Stimulated activated CD8-positive, alpha-beta memory T cell treated with anti-CD3 and anti-CD28 coated beads, Interleukin-4, amount 100 ng/mL, for 4 hours (primary cell): ENCODE measurements at regions not wholly inside any gene's neighbourhood (a gene's known extent, or its start where the extent isn't known, plus 50 kb on each side); places are given as distances from the start of the nearest gene placed in this dataset.
"Not testable (repeated sequence)": the region's sequence is repeated elsewhere in the genome, so short reads cannot be mapped to it uniquely, and the experiment has no call there.

ENCODE experiments used
- DNase-seq, 2 donors: peaks; one replicate each; pipeline ENCODE4 v3.0.0-alpha.2; 2020; ENCODE audit warnings: low read depth in 2 of 2, low spot score in 1 of 2

DNA sequence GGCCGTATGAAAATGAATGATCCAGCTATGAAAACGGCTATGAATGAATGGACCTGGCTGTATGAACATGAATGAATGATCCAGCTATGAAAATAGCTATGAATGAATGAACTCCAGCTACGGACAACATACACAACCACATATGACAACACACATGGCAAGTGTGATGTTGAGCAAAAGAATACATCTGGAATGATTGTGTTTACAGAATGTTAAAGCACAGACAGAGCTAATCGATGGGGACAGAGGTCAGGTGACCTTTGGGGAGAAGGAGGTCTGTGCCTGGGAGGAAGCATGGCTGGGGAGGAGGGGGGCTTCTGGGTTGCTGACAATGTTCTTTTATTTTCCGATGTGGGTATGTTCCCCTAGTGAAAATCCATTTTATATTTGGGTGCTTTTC lies 174.0 kb upstream of the WSCD1 start:
- DNase-seq, result no peak

DNA sequence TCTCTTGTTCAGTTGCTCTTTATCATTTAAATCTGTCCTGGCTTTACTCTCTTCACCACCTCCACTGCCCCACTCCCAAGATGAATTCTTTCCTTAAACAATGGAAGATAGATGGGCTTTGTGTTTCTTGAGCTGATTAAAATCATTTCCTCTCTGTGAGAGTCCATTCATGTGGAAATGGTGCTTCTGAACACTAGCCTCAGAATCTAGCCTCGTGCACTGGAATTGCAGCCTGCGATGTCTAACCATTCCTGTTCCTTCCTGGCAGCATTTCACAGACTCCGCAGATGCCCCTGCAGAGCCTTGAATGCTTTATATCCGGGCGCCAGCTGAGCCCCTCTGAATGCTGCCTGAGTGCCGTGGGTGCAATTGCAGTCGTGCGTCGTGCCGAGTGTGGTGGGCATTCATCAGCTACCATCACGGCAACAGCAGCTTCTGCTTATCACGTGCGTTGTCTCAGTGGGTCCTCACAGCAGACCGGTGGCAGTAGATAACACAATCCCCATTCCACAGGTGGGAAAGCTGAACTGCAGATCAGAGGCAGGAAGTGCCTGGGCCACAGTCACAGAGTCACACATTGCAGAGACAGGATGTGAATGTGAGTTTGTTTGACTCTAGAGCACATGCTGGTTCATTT lies 172.8 kb upstream of the WSCD1 start:
- no peak for DNase-seq

DNA sequence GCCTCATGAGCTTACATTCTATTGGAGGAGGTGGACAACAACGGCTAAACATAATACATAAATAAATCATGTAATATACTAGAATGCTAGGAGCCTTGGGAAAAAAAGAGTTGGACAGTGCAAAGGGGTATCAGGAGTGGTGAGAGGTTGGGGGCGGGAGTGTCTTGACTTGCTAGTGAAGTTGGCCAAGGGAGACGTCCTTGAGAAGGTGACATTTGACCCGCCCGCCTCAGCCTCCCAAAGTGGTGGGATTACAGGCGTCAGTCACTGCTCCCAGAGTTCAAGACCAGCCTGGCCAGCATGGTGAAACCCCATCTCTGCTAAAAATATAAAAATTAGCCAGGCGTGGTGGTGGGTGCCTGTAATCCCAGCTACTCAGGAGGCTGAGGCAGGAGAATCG lies 172.2 kb upstream of the WSCD1 start:
- DNase-seq, result not testable (repeated sequence)

DNA sequence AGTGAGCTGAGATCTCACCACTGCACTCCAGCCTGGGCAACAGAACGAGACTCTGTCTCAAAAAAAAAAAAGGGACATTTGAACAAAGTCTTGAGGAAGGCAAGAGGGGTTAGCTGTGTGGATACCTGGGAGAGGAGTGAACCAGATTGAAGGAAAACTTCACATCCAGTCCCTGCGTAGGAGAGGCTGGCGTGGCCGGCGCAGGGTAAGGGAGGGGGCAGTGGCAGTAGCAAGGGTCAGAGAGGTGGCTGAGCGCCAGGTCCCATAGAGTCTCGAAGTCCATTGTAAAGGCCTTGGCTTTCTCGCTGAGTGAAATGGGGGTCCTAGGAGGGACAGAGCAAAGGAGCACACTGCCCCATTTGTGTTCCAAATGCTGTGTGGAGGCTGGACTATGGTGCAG lies 171.8 kb upstream of the WSCD1 start:
- DNase-seq, result no peak

DNA sequence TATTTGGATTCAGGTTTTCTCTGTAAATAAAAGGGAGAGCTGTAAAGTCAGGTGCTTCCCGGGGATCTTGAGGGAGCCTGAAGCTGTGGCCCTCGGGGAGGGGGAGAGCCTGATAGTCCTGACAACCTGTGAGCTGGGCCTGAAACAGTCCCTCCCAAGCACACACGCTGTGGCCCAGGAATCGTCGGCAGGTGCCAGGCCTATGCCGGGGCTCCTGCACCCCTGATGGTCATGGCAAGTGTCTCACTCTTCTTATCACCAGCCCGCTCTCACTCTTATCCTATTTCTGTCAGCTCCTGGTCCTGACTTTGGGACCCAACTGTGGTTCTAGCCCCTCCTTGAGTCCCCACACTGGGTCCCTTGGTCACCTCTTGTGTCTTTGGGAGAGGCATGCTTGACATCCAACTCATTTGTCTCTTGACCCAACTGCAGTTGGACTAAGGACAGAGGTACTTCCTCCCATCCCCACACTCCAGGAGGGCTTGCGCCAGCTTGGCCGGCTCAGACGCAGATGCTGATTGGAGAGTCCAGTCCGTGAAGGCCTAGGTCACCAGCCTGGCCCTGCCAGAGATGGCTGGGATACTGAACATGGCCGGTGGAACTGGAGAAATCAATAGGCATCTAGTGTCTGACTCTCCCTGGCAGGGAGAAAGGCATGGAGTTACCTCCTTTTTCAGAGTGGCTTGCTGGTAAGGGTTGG lies 170.5 kb upstream of the WSCD1 start:
- no peak for DNase-seq

DNA sequence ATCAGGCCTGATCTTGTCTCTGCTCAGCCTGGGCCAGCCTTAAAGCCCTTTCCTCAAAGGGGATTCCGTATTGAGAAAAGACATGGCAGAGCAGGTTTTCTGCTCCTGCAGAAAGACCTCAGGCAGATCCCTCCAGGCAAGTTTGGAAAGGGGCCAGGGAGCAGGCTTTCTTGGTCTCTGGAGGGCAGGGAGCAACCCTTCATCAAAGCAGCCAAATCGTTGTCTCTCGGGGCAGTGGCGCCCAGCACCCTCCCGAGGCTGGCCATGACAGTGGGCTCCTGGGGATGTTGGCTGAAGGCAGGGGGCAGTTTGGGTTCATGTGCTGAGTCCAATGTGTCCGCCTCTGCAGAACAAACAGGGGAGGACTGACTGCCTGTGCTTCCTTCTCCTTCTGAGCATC lies 168.4 kb upstream of the WSCD1 start:
- DNase-seq, result no peak

DNA sequence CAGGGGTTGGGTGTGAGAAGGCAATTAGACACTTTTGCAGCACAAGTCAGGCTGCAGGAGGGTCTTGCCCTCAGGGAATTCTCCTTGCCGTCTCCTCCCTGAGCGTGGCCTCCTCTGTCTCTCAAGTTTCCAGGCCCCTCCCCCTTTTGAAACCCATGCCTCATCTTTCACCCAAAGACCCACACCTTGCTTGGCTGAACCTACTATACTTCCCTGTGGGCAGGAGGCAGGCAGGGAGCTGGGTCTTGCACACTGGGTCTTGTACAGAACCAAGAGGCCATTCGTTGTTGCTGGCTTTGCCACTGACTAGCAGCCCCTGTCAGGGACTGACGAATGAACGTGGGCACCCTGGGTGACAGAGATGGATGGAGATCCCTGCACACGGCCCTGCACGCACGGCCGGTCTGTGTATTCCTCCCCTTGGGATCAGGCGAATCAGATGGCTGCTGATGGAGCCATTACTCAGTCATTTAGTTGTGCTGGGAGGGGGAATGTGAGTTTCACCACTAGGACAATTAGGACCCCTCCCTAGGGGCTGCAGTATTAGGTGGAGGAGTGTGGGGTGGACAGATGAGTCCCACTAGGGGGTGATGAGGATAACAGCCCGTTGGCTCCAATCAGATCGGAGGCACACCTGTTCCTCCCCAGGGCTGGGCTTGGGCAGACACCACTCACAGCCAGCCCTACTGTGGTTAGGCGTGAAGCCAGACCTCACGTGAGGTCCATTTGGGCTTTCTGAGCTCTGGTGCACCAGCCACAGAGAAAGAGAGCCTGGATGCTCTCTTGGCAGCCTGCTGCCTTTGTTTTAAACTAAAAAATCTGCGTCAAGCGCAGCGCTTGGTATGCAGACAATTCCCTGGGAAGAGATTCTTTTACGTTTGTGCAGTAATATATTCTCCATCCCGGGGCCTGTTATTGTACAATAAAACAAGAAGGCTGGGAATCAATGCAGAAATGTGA lies 167.7 kb upstream of the WSCD1 start:
- DNase-seq, result no peak

DNA sequence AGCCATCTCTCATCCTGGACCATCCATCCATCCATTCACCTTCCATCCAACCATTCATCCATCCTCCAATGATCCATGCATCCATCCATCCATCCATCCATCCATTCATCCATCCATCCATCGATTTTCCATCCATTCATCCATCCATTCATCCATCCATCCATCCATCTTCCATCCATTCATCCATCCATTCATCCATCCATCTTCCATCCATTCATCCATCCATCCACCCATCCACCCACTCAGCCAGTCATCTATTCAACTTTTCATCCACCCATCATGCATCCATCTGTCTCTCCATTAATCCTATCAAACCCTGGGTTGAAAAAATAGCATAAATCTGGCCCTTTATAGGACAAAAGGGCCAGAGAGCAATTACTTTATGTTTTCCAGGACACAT lies 158.3 kb upstream of the WSCD1 start:
- no peak for DNase-seq

DNA sequence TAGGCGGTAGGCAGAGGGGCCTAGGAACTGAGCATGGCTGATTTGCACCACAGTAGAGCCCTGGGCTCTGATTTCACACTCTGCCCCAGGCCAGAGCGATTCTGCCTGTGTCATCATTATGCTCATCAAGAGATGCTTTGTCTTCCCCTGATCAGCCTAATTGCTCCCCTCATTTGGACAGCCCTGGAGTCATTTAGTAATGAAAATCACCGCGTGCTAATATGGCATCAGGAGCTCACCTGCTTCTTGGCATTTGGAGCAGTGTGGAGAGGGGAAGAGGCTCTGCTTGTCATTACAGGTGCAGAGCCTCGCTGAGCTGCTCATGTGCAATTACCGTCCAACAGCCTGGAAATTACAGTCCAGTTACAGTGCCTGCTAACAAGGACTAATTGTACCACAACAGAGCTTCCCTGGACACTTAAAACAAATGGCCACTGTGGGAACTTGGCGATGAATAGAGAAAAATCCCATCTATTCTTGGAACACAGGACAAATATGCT lies 157.1 kb upstream of the WSCD1 start:
- DNase-seq, result no peak

DNA sequence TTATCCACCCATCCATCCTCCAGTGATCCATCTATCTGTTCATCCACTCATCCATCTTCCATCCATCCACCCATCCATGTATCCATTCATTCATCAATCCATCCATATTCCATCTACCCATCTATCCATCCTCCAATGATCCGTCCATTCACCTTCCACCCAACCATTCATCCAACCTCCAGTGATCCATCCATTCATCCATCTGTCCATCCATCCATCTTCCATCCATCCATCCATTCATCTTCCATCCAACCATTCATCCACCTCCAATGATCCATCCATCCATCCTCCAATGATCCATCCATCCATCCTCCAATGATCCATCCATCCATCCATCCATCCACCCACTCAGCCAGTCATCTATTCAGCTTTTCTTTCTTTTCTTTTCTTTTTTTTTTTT lies 156.5 kb upstream of the WSCD1 start:
- DNase-seq, result no peak

DNA sequence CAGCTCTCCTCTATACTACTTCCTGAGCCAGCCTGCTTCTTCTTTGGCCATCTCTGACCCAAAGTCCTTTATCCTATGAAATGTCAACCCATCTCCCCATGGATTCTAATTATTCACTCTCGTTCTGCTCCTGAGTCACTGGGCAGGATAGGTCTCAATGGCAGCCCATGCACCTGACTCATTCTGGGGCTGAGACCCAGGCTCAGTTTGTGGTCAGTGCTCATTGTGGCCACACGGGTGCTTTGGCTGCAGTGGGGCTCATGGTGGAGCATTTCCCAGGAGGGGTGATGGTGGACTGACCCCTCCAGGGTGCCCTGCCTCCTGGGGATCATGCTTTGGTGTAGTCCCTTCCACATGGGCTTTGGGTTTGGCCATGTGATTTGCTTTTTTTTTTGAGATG lies 154.8 kb upstream of the WSCD1 start:
- no peak for DNase-seq

DNA sequence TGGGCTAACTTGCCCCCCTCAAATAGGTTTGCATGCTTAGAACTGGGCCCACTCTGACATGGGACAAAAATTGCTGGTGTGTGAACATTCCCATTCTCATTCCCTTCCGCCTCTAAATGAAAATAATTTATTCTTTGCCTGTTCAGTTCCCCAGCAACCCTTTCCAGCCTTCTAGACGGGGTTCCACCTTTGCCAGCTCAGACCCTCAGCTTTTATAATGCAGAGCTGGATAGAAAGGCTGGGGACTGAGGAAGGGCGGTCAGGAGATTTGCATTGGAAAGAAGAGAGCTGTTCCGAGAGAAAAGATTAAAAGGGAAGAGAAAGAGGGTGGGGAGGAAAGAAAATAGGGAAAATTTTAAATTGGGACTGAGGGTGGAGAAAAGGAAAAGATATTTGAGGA lies 151.1 kb upstream of the WSCD1 start:
- no peak for DNase-seq

DNA sequence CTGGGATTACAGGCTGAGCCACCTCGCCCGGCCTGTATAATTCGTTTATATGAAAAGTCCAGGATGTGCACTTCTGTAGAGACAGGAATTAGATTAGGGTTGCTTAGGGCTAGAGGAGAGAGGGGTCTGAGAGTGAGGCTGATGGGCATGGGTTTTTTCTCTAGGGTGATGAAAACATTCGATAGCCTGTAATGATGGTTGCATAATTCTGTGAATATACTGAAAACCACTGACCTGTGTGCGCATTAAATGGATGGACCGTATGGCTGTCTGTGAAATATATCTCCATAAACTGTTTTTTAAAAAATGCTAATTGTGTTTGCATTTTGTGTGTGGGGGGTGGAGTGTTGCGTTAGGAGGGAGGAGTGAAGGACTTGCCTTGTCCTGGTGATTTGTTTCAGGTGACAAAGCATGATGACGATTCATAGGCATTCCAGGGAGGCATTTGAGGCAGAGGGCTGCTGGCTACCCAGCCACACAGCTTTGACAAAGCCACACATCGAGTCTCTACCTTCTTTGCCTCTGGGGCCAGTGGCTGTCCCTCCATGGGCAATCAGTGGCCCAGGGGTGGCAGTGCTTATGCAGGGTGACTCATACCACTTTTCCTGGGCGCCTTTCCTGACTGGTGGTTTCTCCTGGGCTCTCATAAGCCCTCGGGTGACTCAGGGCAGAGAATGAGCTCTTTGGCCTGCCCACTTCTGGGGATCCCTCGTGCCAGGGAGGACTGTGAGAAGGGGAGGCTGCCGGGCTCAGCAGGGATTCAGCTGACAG lies 148.5 kb upstream of the WSCD1 start:
- DNase-seq, result no peak

DNA sequence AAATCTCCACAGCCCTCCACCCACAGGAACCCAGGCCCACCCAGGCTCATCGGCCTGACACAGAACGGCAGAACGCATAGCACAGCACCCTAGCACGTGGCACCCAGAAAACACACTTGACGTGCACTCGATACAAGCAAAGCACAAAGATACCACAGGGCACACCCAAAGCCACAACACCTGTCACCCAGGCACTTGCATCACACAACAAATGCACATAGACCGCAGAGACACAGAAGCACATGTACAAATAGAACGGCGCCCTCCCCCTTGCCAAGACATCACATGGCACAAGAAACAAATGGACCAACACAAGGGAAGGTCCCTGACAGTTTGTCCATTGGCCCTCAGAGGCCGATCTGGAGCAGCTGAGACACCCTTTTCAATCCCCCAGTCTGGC lies 147.7 kb upstream of the WSCD1 start:
- no peak for DNase-seq

DNA sequence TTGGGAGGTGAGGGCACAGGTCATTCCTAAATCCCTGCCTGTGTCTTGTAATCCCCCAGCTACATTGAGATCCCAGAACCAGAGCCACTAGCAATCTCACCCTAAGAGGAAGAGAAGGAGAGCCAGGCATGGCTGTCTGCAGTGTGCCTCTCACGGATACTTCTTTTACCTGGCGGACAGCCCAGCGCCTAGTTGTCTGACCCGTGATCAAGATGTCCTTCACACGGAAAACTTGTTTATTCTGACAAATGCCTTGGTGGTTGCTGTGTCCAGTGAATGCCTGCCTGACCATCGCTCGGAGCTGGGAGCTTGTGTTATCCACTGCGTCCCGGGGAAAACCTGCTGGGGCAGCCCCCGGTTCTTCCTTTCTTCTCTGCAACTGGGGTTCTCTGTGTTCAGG lies 140.5 kb upstream of the WSCD1 start:
- no peak for DNase-seq

DNA sequence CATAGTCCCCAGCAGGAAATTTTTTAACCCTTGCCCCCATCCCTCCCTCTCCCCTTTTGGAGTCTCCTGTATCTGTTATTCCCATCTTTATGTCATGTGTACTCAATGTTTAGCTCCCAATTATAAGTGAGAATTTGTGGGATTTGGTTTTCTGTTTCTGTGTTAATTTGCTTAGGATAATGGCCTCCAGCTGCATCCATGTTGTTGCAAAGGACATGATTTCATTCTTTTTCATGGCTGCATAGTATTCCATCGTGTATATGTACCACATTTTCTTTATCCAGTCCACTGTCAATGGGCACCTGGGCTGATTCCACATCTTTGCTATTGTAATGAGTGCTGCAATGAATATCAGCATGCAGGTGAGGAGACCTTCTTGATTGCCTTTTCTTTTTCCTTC lies 139.6 kb upstream of the WSCD1 start:
- not testable (repeated sequence) for DNase-seq

DNA sequence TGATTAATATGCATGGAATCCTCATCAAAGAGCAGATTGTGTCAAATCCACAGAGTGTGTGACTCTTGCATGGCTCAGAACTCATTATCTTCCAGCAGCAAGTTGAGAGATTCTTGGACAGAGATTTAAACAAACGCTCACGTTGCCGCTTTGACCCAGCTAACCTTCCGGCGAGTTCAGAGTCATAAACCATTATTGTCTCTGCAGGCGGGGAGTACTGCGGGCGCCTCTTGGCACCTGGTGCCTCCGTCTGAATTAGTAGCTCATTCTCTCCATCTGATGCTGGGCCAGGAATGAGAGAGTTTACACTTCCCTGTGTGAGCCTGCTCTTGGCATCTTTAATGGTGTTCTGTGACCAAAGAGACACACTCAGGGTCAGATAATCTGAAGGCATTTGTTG lies 138.6 kb upstream of the WSCD1 start:
- DNase-seq, result no peak

DNA sequence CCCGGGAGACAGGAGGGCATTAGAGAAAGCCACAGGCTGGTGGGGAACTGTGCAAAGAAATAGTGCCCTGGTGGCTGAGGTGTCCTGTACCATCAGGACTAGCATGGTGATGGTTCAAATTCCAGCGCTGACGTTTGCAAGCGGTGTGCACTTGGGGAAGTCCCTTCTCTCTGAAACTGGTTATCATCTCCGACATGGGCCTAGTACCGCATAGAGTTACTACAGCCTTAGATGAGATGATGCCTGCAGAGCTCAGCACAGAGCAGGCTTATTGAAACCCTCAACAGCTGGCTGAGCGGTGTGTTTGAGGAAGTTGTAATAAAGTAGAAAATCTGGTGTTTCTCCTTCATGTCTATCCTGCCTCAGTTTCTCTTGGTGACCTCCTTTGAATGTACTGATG lies 136.7 kb upstream of the WSCD1 start:
- no peak for DNase-seq

DNA sequence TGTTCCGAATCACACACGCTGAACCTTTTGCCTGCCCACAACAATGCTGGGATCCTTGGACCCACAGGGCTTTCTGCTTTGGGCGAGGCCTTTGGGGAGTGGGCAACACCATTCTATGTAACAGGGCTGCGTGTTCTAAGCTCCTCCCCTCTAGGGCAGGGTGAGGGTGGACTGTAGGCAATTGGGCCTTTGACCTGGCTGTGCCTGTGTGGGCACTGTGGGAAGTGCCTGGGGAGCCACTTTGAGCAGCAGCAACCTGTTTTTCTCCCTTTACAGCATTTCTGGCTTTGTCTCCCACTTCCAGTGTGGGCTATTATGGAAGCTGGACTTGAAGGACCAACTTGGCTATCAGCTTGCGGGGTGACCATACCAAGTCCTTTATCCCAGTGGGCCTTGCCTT lies 128.9 kb upstream of the WSCD1 start:
- DNase-seq, result no peak

DNA sequence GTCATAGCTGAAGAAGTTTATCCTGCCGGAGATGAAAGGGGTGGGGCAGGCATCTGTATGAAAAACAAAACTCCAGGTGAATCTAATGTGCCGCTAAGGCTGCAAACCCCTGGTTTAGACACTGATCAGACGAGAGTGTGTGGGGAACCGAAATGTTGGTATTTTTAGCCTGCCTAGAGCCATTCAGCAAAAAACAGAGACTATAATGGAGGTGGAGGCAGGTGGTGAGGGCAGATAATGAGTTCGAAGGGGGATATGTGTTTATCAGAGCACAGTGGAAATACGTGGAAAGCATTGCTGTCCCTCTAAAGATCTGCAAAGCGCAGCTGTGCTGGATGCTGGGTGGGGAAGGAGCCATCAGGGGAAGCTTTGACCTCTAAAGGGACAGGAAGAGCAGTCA lies 127.5 kb upstream of the WSCD1 start:
- DNase-seq, result no peak

DNA sequence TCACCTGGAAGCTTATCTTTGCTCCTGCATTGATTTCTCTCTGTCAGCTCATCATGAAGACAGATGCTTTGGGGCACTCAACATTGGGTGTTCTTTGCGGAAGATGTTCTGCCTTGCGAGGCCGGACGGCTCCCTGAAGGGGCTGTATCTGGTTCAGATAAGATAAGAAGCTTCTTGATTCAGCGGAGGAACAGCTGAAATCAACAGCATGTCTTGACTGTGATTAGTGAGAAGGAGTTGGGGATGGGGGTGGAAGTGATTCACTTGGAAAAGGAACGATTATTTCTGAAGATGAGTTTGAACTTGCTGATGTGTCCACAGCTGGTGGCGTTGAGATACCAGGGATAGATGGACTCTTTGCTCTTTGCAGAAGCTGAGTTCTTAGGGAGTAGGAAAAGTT lies 126.9 kb upstream of the WSCD1 start:
- DNase-seq, result no peak
